ENCODE measurements at regions not wholly inside any gene's neighbourhood (a gene's known extent, or its start where the extent isn't known, plus 50 kb on each side); places are given as distances from the start of the nearest gene placed in this dataset.

DNA sequence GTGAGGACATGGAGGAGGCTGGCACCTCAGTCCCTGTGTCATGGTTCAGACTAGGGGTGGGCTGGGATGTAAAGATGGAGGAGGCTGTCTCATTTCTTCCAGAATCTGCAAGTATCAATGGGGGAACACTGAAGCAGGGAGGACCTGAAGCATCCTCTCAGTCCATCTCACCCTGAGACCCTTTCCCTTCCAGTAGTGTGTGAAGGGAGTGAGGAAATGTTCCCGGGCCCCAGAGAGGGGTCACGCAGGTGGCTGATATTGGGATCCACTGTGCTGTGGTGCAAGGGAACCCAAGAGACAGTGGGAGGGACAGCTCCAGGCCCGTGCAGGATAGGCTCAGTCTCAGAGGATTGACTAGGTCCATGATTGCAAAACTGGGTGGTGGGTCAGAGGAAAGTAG, 72.2 kb upstream of the ADPGK start:
- no peak for TF ChIP-seq POLR2A (IDR thresholded peaks at IDR 0.05)
- TF ChIP-seq, protein P1, sequence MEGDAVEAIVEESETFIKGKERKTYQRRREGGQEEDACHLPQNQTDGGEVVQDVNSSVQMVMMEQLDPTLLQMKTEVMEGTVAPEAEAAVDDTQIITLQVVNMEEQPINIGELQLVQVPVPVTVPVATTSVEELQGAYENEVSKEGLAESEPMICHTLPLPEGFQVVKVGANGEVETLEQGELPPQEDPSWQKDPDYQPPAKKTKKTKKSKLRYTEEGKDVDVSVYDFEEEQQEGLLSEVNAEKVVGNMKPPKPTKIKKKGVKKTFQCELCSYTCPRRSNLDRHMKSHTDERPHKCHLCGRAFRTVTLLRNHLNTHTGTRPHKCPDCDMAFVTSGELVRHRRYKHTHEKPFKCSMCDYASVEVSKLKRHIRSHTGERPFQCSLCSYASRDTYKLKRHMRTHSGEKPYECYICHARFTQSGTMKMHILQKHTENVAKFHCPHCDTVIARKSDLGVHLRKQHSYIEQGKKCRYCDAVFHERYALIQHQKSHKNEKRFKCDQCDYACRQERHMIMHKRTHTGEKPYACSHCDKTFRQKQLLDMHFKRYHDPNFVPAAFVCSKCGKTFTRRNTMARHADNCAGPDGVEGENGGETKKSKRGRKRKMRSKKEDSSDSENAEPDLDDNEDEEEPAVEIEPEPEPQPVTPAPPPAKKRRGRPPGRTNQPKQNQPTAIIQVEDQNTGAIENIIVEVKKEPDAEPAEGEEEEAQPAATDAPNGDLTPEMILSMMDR (IDR thresholded peaks at IDR 0.05): no peak

Measured in body of pancreas (tissue), 4 donors.